HCT116 (cell line): ENCODE measurements at regions not wholly inside any gene's neighbourhood (a gene's known extent, or its start where the extent isn't known, plus 50 kb on each side); places are given as distances from the start of the nearest gene placed in this dataset.

ENCODE experiments used
- ATAC-seq: fragments of 200-7000 bp; cut with Tn5 transposase; 2 replicates; pipeline ENCODE4 v1.9.1; 2020; ENCODE audit warnings: mild to moderate bottlenecking, moderate library complexity
- BruUV-seq: library from RNA; stranded (reverse); fragments of 400-500 nt; replicated peaks from 2 replicates; lab custom pipeline; 2021; lab: Mats Ljungman, UMichigan
- CTCF ChIA-PET: fragments of 300-600 bp; sonication (Branson Sonifier 250); formaldehyde crosslinking; loops from one replicate; lab custom pipeline; 2021; ENCODE audit warnings: antibody characterized with exemption; lab: Charles Lee
- POLR2A ChIA-PET: fragments of 300-600, 350-600 bp; sonication (Branson Sonifier 250); formaldehyde crosslinking; loops from one replicate; lab custom pipeline; 2021; ENCODE audit warnings: antibody characterized with exemption; lab: Charles Lee
- RAD21 ChIA-PET, 2 experiments: fragments of 300-600 bp; sonication (Branson Sonifier 250); formaldehyde crosslinking; loops; one replicate each; lab custom pipeline; 2023; ENCODE audit warnings: low total read pairs in 2 of 2; ENCODE audit not compliant: uncharacterized antibody in 2 of 2, unreplicated experiment in 2 of 2, low non-redundant PET in 1 of 2; lab: Charles Lee
- DNase-seq: peaks from one replicate; pipeline ENCODE4 v3.0.0-alpha.2; 2010; ENCODE audit warnings: low read depth, low spot score
- H2AFZ ChIP-seq: fragments of 200-600 bp; shearing (Covaris generic), sonication (generic); 2 replicates; pipeline ENCODE4 v1.6.1; 2017; ENCODE audit warnings: low read depth, mixed run types, mixed read lengths, antibody characterized with exemption, low read length; ENCODE audit not compliant: poor library complexity, severe bottlenecking
- H3K27ac ChIP-seq: 2 replicates; pipeline ENCODE4 v1.5.1; 2012; ENCODE audit warnings: low read depth, low read length
- H3K27me3 ChIP-seq: fragments of 200-600 bp; sonication (generic); 2 replicates; pipeline ENCODE4 v1.6.1; 2016; ENCODE audit warnings: mixed run types, low read length, mixed read lengths; ENCODE audit not compliant: insufficient read depth
- H3K36me3 ChIP-seq, 2 experiments: fragments of 200-500 bp in 1 of 2; fragments of 200-600 bp in 1 of 2; sonication (Bioruptor generic) in 1 of 2; sonication (generic) in 1 of 2; 2 replicates each; pipeline versions ENCODE4 v1.5.1 to v1.6.1; 2014 to 2016; ENCODE audit warnings: low read length in 2 of 2, inconsistent platforms in 1 of 2, mixed read lengths in 1 of 2, mixed run types in 1 of 2; ENCODE audit not compliant: insufficient read depth in 2 of 2, control insufficient read depth in 1 of 2
- H3K4me1 ChIP-seq, 2 experiments: fragments of 200-600 bp in 1 of 2; sonication (generic) in 1 of 2; 2 replicates each; pipeline versions ENCODE4 v1.5.1 to v1.6.1; 2012 to 2017; ENCODE audit warnings: low read length in 2 of 2, inconsistent platforms in 1 of 2, mild to moderate bottlenecking in 1 of 2, mixed read lengths in 1 of 2, mixed run types in 1 of 2, moderate library complexity in 1 of 2; ENCODE audit not compliant: insufficient read depth in 2 of 2, control insufficient read depth in 1 of 2
- H3K4me2 ChIP-seq: fragments of 200-600 bp; sonication (generic); 2 replicates; pipeline ENCODE4 v1.6.1; 2017; ENCODE audit warnings: mixed run types, low read length, mixed read lengths
- H3K4me3 ChIP-seq, 2 experiments: fragments of 200-600 bp in 1 of 2; sonication (generic) in 1 of 2; replicated peaks in 1 of 2; 2 replicates each; pipeline ENCODE4 v1.5.1; 2011 to 2016; ENCODE audit warnings: low read length in 2 of 2, control low read depth in 1 of 2, low read depth in 1 of 2, mild to moderate bottlenecking in 1 of 2, mixed read lengths in 1 of 2, mixed run types in 1 of 2
- H3K79me2 ChIP-seq: fragments of 200-600 bp; sonication (generic); 2 replicates; pipeline ENCODE4 v1.6.1; 2017; ENCODE audit warnings: mild to moderate bottlenecking, mixed run types, low read length, moderate library complexity, mixed read lengths; ENCODE audit not compliant: insufficient read depth
- H3K9ac ChIP-seq: fragments of 200-600 bp; sonication (generic); 2 replicates; pipeline ENCODE4 v1.6.1; 2016; ENCODE audit warnings: low read length, mixed read lengths
- H3K9me2 ChIP-seq: fragments of 200-600 bp; sonication (generic), shearing (Covaris generic); 2 replicates; pipeline ENCODE4 v1.6.1; 2017; ENCODE audit warnings: mixed run types, mild to moderate bottlenecking, moderate library complexity; ENCODE audit not compliant: insufficient read depth
- H3K9me3 ChIP-seq, 2 experiments: fragments of 200-500 bp in 1 of 2; fragments of 200-600 bp in 1 of 2; sonication (Bioruptor generic) in 1 of 2; sonication (generic) in 1 of 2; 2 replicates each; pipeline ENCODE4 v1.6.1; 2014 to 2017; ENCODE audit warnings: low read length in 2 of 2, mixed read lengths in 2 of 2, inconsistent platforms in 1 of 2, low read depth in 1 of 2, mild to moderate bottlenecking in 1 of 2, mixed run types in 1 of 2, moderate library complexity in 1 of 2; ENCODE audit not compliant: control insufficient read depth in 1 of 2, insufficient read depth in 1 of 2
- H4K20me1 ChIP-seq: fragments of 200-600 bp; sonication (generic), shearing (Covaris generic); 2 replicates; pipeline ENCODE4 v1.6.1; 2017; ENCODE audit warnings: mixed run types, mild to moderate bottlenecking, moderate library complexity; ENCODE audit not compliant: insufficient read depth
- CBX3 ChIP-seq: IDR thresholded peaks from 2 replicates; pipeline ENCODE4 v1.6.1; 2012; ENCODE audit warnings: low read depth
- EGR1 ChIP-seq: IDR thresholded peaks from 2 replicates; pipeline ENCODE4 v1.6.1; 2012; ENCODE audit warnings: low read depth
- EZH2 ChIP-seq: fragments of 200-600 bp; sonication (generic); IDR thresholded peaks from 2 replicates; pipeline ENCODE4 v1.6.1; 2017; ENCODE audit warnings: antibody characterized with exemption, mixed run types
- POLR2A ChIP-seq: IDR thresholded peaks from 2 replicates; pipeline ENCODE4 v1.7.0; 2011; ENCODE audit warnings: borderline replicate concordance; ENCODE audit not compliant: insufficient read depth, insufficient read length; ENCODE audit errors: extremely low read depth
- RAD21 ChIP-seq: IDR thresholded peaks from 2 replicates; pipeline ENCODE4 v1.6.1; 2012; ENCODE audit warnings: low read depth, mild to moderate bottlenecking
- SIN3A ChIP-seq: IDR thresholded peaks from 2 replicates; pipeline ENCODE4 v1.6.1; 2012; ENCODE audit warnings: low read depth
- YY1 ChIP-seq: IDR thresholded peaks from 2 replicates; pipeline ENCODE4 v1.6.1; 2011; ENCODE audit warnings: low read length, low read depth, moderate library complexity, mild to moderate bottlenecking; ENCODE audit not compliant: insufficient replicate concordance; ENCODE audit errors: extremely low read depth
- ZFX ChIP-seq: fragments of 450-650 bp; IDR thresholded peaks from 2 replicates; pipeline ENCODE4 v1.6.1; 2017
- intact Hi-C: fragments of 100-400 bp; cut with micrococcal nuclease; formaldehyde crosslinking; loops from 2 replicates; pipeline ENCODE4 v1.10.0; 2022
- TF ChIP-seq, protein P1 (sequence below): IDR thresholded peaks from 2 replicates; pipeline ENCODE4 v1.6.1; 2012

DNA sequence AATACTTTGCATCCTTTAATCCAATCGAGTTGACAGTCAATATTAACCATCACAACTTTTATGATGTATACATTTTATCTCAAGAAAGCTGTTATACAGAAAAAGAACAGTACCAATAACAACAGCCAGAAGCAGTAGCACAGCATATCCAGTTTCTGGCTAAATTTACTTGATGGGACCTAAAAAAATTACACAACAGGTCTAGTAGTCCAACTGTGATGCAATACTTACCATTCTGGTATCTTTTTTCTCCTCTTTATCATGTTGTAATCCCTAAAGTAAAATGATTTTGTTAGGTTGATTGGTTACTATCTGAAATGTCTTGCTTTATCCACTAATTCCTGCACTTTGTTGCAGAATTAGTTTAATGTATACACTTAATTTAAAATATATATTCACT, 1150.6 kb downstream of the FAT4 start:
- no peak overlapping the region for H3K27ac ChIP-seq
- BruUV-seq: no TSS peak
- H3K27me3 ChIP-seq: no peaks in the 10 kb centered on the region
- H3K36me3 ChIP-seq: no peaks in the 10 kb centered on the region
- H2AFZ ChIP-seq: no peak overlapping the region
- ChIA-PET POLR2A (no interaction called here), CTCF (no interaction called here), RAD21 (no interaction called here)
- no peak overlapping the region for H3K9ac ChIP-seq
- H3K79me2 ChIP-seq: no peaks in the 10 kb centered on the region
- H3K4me2 ChIP-seq: no peak overlapping the region
- no peaks in the 10 kb centered on the region for H3K4me1 ChIP-seq
- intact Hi-C loops: no loop called here
- no peaks in the 10 kb centered on the region for H4K20me1 ChIP-seq
- ATAC-seq (no peak), DNase-seq (no peak)
- no peak for TF ChIP-seq ZFX
- TF ChIP-seq POLR2A: no peak
- no peak for TF ChIP-seq EZH2
- no peaks in the 10 kb centered on the region for H3K9me3 ChIP-seq
- no peak overlapping the region for H3K4me3 ChIP-seq
- no peaks in the 10 kb centered on the region for H3K9me2 ChIP-seq

DNA sequence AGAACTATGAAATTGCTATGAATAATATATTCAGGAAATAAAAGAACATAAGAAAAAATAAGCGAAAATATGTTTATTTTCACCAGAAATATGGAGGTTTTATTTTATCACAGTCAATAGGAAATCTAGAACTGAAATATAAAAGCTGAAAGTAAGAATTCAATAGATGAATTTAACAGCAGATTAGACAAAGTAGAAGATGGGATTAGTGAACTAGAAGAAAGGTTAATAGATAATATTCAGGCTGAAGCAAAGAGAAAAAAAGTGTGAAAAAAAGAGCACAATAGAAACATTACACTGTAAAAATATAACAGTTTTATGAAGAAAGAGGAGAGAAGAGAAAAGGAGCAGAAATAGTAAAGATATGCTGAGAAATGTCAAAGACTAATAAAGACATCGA, 1152.1 kb downstream of the FAT4 start:
- POLR2A ChIA-PET: no interaction called here
- no peak for ATAC-seq
- Histone ChIP-seq H3K4me2 (no peak overlapping the region), H3K4me3 (no peak overlapping the region), H3K79me2 (no peaks in the 10 kb centered on the region), H4K20me1 (no peaks in the 10 kb centered on the region), H3K4me1 (no peaks in the 10 kb centered on the region), H3K27ac (no peak overlapping the region), H3K9ac (no peak overlapping the region), H3K27me3 (no peaks in the 10 kb centered on the region), H2AFZ (no peak overlapping the region), H3K36me3 (no peaks in the 10 kb centered on the region), H3K9me3 (no peaks in the 10 kb centered on the region), H3K9me2 (no peaks in the 10 kb centered on the region)
- DNase-seq: no peak
- intact Hi-C loops: no loop called here
- CTCF ChIA-PET: no interaction called here
- RAD21 ChIA-PET: no interaction called here
- TF ChIP-seq, protein P1, sequence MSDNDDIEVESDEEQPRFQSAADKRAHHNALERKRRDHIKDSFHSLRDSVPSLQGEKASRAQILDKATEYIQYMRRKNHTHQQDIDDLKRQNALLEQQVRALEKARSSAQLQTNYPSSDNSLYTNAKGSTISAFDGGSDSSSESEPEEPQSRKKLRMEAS: no peak
- TF ChIP-seq YY1 (no peak), EGR1 (no peak), CBX3 (no peak), SIN3A (no peak), ZFX (no peak), POLR2A (no peak), RAD21 (no peak)
- no TSS peak for BruUV-seq
